ENCODE measurements at regions not wholly inside any gene's neighbourhood (a gene's known extent, or its start where the extent isn't known, plus 50 kb on each side); places are given as distances from the start of the nearest gene placed in this dataset.

DNA sequence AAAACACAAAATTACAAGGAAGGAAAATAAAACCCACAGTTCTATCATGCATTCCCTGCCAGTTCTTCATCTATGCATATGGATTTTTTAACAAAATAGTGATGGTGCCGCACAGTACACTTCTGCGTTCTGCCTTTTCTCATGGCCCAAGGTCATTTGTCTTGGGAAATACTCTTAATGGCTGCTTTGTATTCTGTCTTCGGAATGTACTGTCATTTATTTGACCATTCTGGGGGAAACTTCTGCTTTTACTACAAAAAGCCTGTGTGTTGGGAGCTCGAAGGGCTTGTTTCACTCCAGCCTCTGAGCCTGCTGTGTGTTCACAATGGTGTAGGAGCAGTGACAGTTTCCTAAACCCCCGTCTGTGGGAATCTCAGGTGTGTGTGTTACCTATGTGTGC is 82.8 kb upstream of the SEC14L1 start:
- no peak overlapping the region for H3K4me3 ChIP-seq (ENCODE audit: insufficient read depth, low read length, poor library complexity, severe bottlenecking)
- no peaks in the 10 kb centered on the region for H3F3A ChIP-seq (ENCODE audit: insufficient read depth)
- no peaks in the 10 kb centered on the region for H3K27me3 ChIP-seq (ENCODE audit: low read length)
- H3K9me3 ChIP-seq (ENCODE audit: insufficient read depth, low read length) = no peaks in the 10 kb centered on the region
- H2AFZ ChIP-seq (ENCODE audit: low read depth, low read length, severe bottlenecking) = no peak overlapping the region
- no peaks in the 10 kb centered on the region for H3K79me2 ChIP-seq (ENCODE audit: insufficient read depth, low read length)
- no peaks in the 10 kb centered on the region for H4K20me1 ChIP-seq (ENCODE audit: low read depth, low read length)
- H3K9me2 ChIP-seq (replicated peaks; ENCODE audit: insufficient read depth, low read length) = no peaks in the 10 kb centered on the region
- H3K36me3 ChIP-seq (ENCODE audit: low read length) = no peaks in the 10 kb centered on the region
- TF ChIP-seq EZH2phosphoT487 (conservative IDR thresholded peaks at IDR 0.05; ENCODE audit: low read length) = no peak
- TF ChIP-seq, protein P1, sequence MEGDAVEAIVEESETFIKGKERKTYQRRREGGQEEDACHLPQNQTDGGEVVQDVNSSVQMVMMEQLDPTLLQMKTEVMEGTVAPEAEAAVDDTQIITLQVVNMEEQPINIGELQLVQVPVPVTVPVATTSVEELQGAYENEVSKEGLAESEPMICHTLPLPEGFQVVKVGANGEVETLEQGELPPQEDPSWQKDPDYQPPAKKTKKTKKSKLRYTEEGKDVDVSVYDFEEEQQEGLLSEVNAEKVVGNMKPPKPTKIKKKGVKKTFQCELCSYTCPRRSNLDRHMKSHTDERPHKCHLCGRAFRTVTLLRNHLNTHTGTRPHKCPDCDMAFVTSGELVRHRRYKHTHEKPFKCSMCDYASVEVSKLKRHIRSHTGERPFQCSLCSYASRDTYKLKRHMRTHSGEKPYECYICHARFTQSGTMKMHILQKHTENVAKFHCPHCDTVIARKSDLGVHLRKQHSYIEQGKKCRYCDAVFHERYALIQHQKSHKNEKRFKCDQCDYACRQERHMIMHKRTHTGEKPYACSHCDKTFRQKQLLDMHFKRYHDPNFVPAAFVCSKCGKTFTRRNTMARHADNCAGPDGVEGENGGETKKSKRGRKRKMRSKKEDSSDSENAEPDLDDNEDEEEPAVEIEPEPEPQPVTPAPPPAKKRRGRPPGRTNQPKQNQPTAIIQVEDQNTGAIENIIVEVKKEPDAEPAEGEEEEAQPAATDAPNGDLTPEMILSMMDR (IDR thresholded peaks at IDR 0.05; ENCODE audit: insufficient read depth, low read length, poor library complexity, severe bottlenecking) = no peak
- H3K4me2 ChIP-seq (ENCODE audit: low read depth, low read length, poor library complexity, severe bottlenecking) = no peak overlapping the region
- no peak overlapping the region for H3K27ac ChIP-seq (ENCODE audit: low read depth, low read length)
- H3K9ac ChIP-seq (ENCODE audit: low read length) = no peak overlapping the region

DNA sequence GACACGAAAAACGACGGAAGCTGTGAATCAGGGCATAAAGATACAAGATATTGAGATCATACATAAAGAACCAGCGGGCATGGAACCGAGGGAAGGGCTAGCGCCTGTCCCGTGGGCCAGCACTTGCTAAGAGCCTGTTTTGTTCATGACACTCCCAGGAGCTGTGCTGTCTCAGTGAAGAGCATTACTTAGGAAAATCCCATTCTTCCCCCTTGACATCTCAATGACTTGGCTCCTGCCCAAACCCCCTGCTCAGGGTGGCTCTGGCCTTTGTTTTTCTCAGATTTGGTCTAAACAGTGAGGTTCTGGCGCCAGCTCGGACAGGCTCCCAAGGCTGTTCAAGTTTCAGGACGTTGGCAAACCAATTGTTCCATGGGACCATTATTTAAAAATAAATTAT is 79.1 kb upstream of the SEC14L1 start:
- no peaks in the 10 kb centered on the region for H4K20me1 ChIP-seq (ENCODE audit: low read depth, low read length)
- no peak for TF ChIP-seq EZH2phosphoT487 (conservative IDR thresholded peaks at IDR 0.05; ENCODE audit: low read length)
- TF ChIP-seq, protein P1 (IDR thresholded peaks at IDR 0.05; ENCODE audit: insufficient read depth, low read length, poor library complexity, severe bottlenecking) = no peak
- no peak overlapping the region for H3K4me2 ChIP-seq (ENCODE audit: low read depth, low read length, poor library complexity, severe bottlenecking)
- no peak overlapping the region for H3K27ac ChIP-seq (ENCODE audit: low read depth, low read length)
- no peaks in the 10 kb centered on the region for H3F3A ChIP-seq (ENCODE audit: insufficient read depth)
- no peaks in the 10 kb centered on the region for H3K9me2 ChIP-seq (replicated peaks; ENCODE audit: insufficient read depth, low read length)
- no peak overlapping the region for H3K4me3 ChIP-seq (ENCODE audit: insufficient read depth, low read length, poor library complexity, severe bottlenecking)
- no peak overlapping the region for H2AFZ ChIP-seq (ENCODE audit: low read depth, low read length, severe bottlenecking)
- no peaks in the 10 kb centered on the region for H3K36me3 ChIP-seq (ENCODE audit: low read length)
- no peak overlapping the region for H3K9ac ChIP-seq (ENCODE audit: low read length)
- no peaks in the 10 kb centered on the region for H3K79me2 ChIP-seq (ENCODE audit: insufficient read depth, low read length)
- H3K27me3 ChIP-seq (ENCODE audit: low read length) = no peaks in the 10 kb centered on the region
- no peaks in the 10 kb centered on the region for H3K9me3 ChIP-seq (ENCODE audit: insufficient read depth, low read length)

DNA sequence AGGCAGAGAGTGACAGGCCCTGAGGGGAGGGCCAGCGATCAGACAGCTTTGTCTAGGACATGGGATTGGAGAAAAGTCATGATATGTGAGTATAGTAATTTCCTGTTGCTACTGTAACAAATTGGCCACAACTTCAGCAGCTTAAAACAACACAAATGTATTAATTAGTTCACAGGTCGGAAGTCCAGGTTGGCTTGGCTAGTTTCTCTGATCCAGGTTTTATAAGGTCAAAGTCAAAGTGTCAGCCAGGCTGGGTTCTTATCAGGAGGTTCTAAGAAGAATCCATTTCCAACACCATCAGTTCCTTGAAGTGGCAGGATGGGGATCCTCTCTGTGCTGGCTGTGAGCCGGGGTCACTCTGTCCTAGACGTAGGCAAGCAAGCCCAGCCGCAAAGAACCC is 76.2 kb upstream of the SEC14L1 start:
- no peak for TF ChIP-seq EZH2phosphoT487 (conservative IDR thresholded peaks at IDR 0.05; ENCODE audit: low read length)
- TF ChIP-seq, protein P1 (IDR thresholded peaks at IDR 0.05; ENCODE audit: insufficient read depth, low read length, poor library complexity, severe bottlenecking) = no peak
- Histone ChIP-seq H2AFZ (ENCODE audit: low read depth, low read length, severe bottlenecking) (no peak overlapping the region), H3K9ac (ENCODE audit: low read length) (no peak overlapping the region), H4K20me1 (ENCODE audit: low read depth, low read length) (no peaks in the 10 kb centered on the region), H3F3A (ENCODE audit: insufficient read depth) (no peaks in the 10 kb centered on the region), H3K9me3 (ENCODE audit: insufficient read depth, low read length) (no peaks in the 10 kb centered on the region), H3K36me3 (ENCODE audit: low read length) (no peaks in the 10 kb centered on the region), H3K9me2 (replicated peaks; ENCODE audit: insufficient read depth, low read length) (no peaks in the 10 kb centered on the region), H3K79me2 (ENCODE audit: insufficient read depth, low read length) (no peaks in the 10 kb centered on the region), H3K4me2 (ENCODE audit: low read depth, low read length, poor library complexity, severe bottlenecking) (no peak overlapping the region), H3K27ac (ENCODE audit: low read depth, low read length) (no peak overlapping the region), H3K4me3 (ENCODE audit: insufficient read depth, low read length, poor library complexity, severe bottlenecking) (no peak overlapping the region), H3K27me3 (ENCODE audit: low read length) (no peaks in the 10 kb centered on the region)

All from SU-DHL-6 (cell line).